ENCODE measurements at regions not wholly inside any gene's neighbourhood (a gene's known extent, or its start where the extent isn't known, plus 50 kb on each side); places are given as distances from the start of the nearest gene placed in this dataset.
A peak's percentile ranks its signal among the peaks of the same experiment; 100 is the strongest.

DNA sequence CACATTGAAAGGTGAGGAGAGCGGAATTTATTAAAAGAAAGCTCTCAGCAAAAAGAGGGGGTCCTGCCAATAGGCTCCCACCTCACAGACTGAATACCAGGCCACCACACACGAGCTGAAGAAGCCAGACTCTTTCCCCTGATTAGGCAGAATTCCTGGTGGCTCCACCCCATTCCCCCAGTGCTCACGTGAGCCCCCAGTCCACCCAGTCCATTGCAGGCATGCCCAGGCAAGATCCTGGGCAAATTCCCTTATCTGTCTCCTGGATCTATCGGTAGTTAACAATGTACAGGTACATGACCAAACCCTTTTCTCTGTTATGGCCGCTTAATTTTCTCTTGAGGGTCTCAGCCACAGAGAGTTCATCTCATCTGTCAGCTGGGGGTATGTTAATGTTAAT, 54.6 kb upstream of the BTG3 start:
- Histone ChIP-seq H3K27ac (ENCODE audit: control insufficient read depth, insufficient read depth, low read length) (peak overlapping the region; percentile 25), H3K79me2 (ENCODE audit: control insufficient read depth, insufficient read depth, low read length) (no peaks in the 10 kb centered on the region), H3K4me2 (ENCODE audit: control insufficient read depth, extremely low read depth, insufficient read depth, low read depth, low read length) (peak overlapping the region; percentile 34), H3K9me3 (ENCODE audit: control insufficient read depth, low read depth, low read length) (no peaks in the 10 kb centered on the region), H3K9me1 (ENCODE audit: control insufficient read depth, extremely low read depth, insufficient read depth, low read length) (no peaks in the 10 kb centered on the region), H3K9ac (ENCODE audit: control insufficient read depth, extremely low read depth, insufficient read depth, low read length) (no peak overlapping the region), H3K27me3 (ENCODE audit: control insufficient read depth, extremely low read depth, insufficient read depth, low read length) (no peaks in the 10 kb centered on the region), H2AFZ (ENCODE audit: control insufficient read depth, low read length) (peak overlapping the region; percentile 69), H3K4me1 (ENCODE audit: control insufficient read depth, extremely low read depth, insufficient read depth, low read length) (peaks cover 7% of the 10 kb centered on the region), H4K20me1 (ENCODE audit: control insufficient read depth, extremely low read depth, insufficient read depth, low read length) (no peaks in the 10 kb centered on the region), H3K36me3 (ENCODE audit: control insufficient read depth in 2 of 2, extremely low read depth in 1 of 2, insufficient read depth in 2 of 2, low read length in 2 of 2) (no peaks in the 10 kb centered on the region), H3K4me3 (ENCODE audit: control insufficient read depth in 2 of 3, extremely low read depth in 1 of 3, insufficient read depth in 2 of 3, low read depth in 1 of 3, low read length in 3 of 3) (no peak overlapping the region)
- FAIRE-seq (no peak), DNase-seq (ENCODE audit: low read depth, low spot score) (no peak)
- dilution Hi-C loops (cut with MboI; ENCODE audit: extremely low pct_ligation_motif_present, low sequenced_read_pairs) = no loop called here
- no peak for TF ChIP-seq EZH2 (IDR thresholded peaks at IDR 0.05; ENCODE audit: low read length)
- TF ChIP-seq, protein P1, sequence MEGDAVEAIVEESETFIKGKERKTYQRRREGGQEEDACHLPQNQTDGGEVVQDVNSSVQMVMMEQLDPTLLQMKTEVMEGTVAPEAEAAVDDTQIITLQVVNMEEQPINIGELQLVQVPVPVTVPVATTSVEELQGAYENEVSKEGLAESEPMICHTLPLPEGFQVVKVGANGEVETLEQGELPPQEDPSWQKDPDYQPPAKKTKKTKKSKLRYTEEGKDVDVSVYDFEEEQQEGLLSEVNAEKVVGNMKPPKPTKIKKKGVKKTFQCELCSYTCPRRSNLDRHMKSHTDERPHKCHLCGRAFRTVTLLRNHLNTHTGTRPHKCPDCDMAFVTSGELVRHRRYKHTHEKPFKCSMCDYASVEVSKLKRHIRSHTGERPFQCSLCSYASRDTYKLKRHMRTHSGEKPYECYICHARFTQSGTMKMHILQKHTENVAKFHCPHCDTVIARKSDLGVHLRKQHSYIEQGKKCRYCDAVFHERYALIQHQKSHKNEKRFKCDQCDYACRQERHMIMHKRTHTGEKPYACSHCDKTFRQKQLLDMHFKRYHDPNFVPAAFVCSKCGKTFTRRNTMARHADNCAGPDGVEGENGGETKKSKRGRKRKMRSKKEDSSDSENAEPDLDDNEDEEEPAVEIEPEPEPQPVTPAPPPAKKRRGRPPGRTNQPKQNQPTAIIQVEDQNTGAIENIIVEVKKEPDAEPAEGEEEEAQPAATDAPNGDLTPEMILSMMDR (optimal IDR thresholded peaks at IDR 0.05 in 1 of 3, IDR thresholded peaks at IDR 0.05 in 1 of 3, conservative IDR thresholded peaks at IDR 0.05 in 1 of 3; ENCODE audit: extremely low read depth in 1 of 3, insufficient read depth in 2 of 3, low read length in 3 of 3) = no peak

All from keratinocyte (primary cell).